GM03348 (cell line): ENCODE measurements at regions not wholly inside any gene's neighbourhood (a gene's known extent, or its start where the extent isn't known, plus 50 kb on each side); places are given as distances from the start of the nearest gene placed in this dataset.
A peak's percentile ranks its signal among the peaks of the same experiment; 100 is the strongest.

Experiments
- DNase-seq: peaks from one replicate; pipeline ENCODE4 v3.0.0; 2012; ENCODE audit warnings: low spot score

GRCh38 chr7:85074-85882 lies 107.1 kb upstream of the FAM20C start:
- DNase-seq = peak; percentile 72

DNA sequence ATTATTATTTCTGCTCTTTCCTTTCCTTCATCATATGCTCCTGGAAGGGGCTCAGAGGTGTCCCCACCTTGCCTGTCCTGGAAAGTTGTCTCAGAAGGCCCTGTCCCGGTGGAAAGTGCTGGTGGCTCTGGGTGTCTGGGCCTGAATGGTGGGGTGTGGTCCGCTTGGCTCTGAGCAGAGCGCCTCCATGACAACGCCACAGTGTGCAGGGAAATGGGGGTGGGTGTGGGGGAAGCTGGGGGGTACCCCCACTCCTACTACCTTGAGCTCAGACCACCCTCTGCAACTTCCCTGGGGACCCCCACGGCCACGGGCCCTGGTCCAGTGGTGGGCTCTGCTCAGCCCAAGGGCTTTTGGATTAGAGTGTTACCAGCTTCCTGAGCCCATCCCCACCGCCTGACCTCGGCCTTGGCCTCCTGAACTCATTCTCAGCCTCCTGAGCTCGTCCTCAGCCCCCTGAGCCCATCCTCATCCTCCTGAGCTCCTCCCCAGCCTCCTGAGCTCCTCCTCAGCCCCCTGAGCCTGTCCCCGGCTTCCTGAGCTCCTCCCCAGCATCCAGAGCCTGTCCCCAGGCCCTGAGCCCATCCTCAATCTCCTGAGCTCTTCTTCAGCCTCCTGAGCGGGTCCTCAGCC lies 106.4 kb upstream of the FAM20C start:
- no peak for DNase-seq

- DNase-seq = peak; percentile 3
Observed at GRCh38 chr7:86629-87028, 105.7 kb upstream of the FAM20C start.

- DNase-seq = no peak
Observed at GRCh38 chr7:87047-87446, 105.3 kb upstream of the FAM20C start.

DNA sequence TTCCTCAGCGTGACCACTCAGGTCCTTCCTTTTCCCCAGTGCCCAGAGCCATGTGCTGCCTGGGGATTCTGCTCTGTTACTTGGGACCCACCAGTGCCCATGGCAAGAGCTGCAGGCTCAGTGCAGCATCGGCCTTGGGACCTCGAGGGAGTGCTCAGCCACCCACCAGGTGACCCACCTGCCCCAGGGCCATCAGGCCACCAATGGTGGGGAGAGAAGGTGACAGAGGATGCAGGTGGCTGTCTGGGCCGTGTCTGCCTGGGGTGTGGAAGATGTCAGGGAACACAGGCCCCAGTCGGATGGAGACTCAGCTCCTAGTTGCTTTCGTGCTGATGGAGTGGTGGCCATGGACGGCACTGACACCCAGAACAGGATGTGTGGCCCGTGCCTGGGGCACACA lies 104.7 kb upstream of the FAM20C start:
- DNase-seq = no peak

GRCh38 chr7:88095-88926 lies 104.1 kb upstream of the FAM20C start:
- no peak for DNase-seq

GRCh38 chr7:88927-89231 lies 103.5 kb upstream of the FAM20C start:
- no peak for DNase-seq

DNA sequence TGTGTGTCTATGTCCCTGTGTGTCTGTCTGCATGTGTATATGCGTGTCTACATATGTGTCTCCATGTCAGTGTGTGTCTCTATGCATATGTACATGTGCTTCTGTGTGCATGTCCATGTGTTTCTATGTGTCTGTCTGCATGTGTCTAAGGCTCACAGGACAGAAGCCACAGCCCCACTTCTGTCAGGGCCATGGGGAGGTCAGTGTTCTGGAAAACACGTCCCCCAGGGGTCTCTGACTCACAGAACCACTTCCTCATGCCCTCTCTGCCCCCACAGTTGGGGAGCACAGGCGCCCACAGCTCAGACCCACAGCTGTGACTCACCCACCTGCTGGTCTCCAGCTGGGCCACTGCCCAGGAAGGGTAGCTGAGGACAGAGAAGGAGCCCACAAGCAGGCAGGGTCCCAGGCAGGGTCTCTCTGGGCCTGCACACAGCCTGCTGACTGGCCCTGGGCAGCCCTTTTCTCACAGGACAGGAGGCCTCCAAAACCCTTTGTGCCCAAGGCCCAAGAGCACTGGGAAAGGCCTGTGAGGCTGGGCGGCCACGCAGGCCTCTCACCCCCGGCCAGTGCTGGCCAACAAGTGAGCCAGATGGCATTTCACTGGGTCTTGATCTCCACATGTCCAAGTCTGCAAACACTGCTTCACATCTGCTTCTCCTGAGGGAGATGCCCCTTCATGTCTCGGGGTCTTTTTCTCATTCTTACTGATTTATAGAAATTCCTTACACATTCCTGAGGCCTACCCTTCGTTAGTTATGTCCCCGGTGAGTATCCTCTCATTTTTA lies 102.9 kb upstream of the FAM20C start:
- DNase-seq = peak; percentile 92

- peak; percentile 81 for DNase-seq
Observed at GRCh38 chr7:90111-91063, 102.0 kb upstream of the FAM20C start.

DNA sequence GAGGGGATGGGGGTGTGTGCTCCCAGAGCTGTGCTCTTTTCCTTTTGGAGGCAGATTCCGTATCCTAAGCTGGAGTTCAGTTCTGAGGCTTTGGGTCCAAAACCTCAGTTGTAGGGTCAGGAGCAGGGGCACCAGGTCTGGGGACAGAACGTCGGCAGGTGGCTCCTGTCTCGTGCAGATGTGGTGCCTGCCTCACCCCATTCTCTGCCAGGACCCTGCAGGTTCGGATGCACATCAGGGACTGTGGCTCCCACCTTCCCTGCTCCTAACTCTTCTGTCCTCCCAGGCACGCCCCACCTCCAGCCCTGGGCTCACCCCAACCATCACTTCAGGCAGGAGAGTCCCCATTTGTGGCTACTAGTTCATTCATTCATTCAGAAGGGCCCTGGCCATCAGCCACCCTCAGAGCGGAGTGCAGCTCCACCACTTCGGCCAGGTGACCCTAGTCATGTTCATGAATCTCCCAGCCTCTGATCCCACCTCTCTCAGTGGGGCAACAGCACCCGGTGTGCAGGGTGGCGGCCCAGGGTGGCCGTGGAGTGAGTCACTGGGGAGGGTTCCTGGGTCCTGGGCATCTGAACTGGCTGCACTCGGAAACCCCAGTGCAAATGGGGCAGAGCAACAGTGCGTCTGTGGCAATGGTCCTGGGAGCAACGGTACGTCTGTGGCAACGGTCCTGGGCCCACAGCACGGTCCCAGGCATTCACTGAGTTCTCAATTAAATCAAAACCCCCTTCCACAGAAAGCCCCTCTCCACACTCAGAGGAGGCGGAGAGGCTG lies 100.8 kb upstream of the FAM20C start:
- DNase-seq = no peak

- no peak for DNase-seq
Observed at GRCh38 chr7:92231-92674, 100.1 kb upstream of the FAM20C start.

DNA sequence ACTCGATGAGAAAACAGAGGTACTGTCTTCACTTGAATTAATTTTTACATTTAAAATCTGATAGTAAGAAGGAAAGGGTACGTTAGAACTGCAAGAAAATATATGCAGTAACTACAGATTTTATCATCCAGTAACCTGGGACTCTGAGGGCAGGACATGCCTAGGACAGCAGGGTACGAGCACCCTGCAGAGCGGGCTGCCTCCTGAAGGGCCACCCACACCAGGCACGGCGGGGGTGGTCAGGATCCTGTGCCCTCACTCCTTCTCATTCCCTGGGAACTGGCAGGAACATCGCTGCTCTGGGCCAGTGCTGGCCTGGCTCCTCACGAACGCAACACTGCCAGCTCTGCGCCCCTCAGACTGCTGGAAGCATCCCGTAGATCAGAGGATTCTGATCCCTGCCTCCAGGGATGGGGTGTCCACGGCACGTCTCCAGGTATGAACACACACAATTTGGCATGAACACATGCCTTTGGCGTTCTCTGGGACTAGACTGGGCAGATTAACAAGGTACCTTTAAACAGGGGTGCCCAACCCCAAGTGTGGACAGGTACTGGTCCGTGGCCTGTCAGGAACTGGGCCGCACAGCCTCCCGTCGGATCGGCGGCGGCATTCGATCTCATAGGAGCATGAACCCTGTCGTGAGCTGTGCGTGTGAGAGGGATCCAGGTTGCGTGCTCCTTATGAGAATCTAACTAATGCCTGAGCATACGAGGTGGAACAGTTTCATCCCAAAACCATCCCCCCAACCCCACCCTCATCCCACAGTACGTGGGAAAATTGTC lies 99.3 kb upstream of the FAM20C start:
- DNase-seq = no peak

- no peak for DNase-seq
Observed at GRCh38 chr7:94251-94801, 98.0 kb upstream of the FAM20C start.

DNA sequence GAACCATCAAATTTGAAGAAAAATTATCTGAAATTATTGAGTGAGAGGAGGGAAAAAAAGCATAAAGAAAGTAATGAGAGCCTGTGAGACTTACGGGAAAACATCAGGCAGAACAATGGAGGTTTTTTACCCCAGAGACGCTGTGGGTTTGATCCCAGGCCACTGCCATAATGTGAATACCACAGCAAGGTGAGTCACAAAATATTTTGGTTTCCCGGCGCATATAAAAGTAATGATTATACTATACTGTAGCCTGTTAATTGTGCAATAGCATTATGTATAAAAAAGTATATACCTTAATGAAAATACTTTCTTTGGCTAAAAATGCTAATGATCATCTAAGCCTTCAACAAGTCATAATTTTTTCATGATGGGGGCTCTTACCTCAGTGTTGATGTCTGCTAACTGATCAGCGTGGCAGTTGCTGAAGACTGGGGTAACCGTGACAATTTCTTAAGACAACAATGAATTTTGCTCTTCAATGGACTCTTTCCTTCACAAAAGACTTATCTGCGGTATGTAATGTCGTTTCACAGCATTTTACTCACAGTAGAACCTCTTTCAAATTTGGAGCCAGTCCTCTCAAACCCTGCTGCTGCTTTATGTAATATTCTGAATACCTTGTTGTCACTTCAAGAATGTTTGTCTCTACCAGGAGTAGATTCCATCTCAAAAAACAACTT lies 97.0 kb upstream of the FAM20C start:
- no peak for DNase-seq

GRCh38 chr7:95863-96260 lies 96.5 kb upstream of the FAM20C start:
- DNase-seq = no peak

- DNase-seq = no peak
Observed at GRCh38 chr7:96861-97260, 95.5 kb upstream of the FAM20C start.

- no peak for DNase-seq
Observed at GRCh38 chr7:97310-97841, 95.0 kb upstream of the FAM20C start.
